ENCODE measurements at regions not wholly inside any gene's neighbourhood (a gene's known extent, or its start where the extent isn't known, plus 50 kb on each side); places are given as distances from the start of the nearest gene placed in this dataset.

- TF ChIP-seq YY1 (IDR thresholded peaks at IDR 0.05; ENCODE audit: insufficient read depth, insufficient read length) (no peak), SUZ12 (IDR thresholded peaks at IDR 0.05; ENCODE audit: extremely low read depth, insufficient read depth, insufficient read length) (no peak)
These were observed 573.0 kb downstream of the GALR1 start for GRCh38 chr18:77822632-77823031.
